GM12878 (cell line): ENCODE measurements at regions not wholly inside any gene's neighbourhood (a gene's known extent, or its start where the extent isn't known, plus 50 kb on each side); places are given as distances from the start of the nearest gene placed in this dataset.

Experiments used
- CREM ChIP-seq: IDR thresholded peaks from 2 replicates; pipeline ENCODE4 v1.6.1; 2014; ENCODE audit warnings: antibody characterized with exemption, low read depth
- GATAD2B ChIP-seq: fragments of 450-650 bp; conservative IDR thresholded peaks from 2 replicates; pipeline ENCODE4 v1.6.1; 2017; ENCODE audit warnings: low read depth, mild to moderate bottlenecking, moderate library complexity
- IRF3 ChIP-seq: fragments of 450-650 bp; IDR thresholded peaks from 2 replicates; pipeline ENCODE4 v1.6.1; 2014; ENCODE audit warnings: mild to moderate bottlenecking
- MTA2 ChIP-seq: fragments of 450-650 bp; IDR thresholded peaks from 2 replicates; pipeline ENCODE4 v1.6.1; 2016; ENCODE audit warnings: low read depth, mild to moderate bottlenecking, moderate library complexity
- ZNF217 ChIP-seq: fragments of 450-650 bp; IDR thresholded peaks from 2 replicates; pipeline ENCODE4 v1.6.1; 2017; ENCODE audit warnings: antibody characterized with exemption, mild to moderate bottlenecking
- ZNF622 ChIP-seq: fragments of 450-650 bp; IDR thresholded peaks from 2 replicates; pipeline ENCODE4 v1.6.1; 2017; ENCODE audit warnings: mild to moderate bottlenecking, inconsistent platforms
- ZNF687 ChIP-seq: fragments of 450-650 bp; IDR thresholded peaks from 2 replicates; pipeline ENCODE4 v1.6.1; 2017; ENCODE audit warnings: mild to moderate bottlenecking, moderate library complexity

GRCh38 chr1:198397208-198397808, 143.2 kb downstream of the ATP6V1G3 start (continued):
- TF ChIP-seq CREM (no peak), GATAD2B (no peak), ZNF217 (no peak), MTA2 (no peak), IRF3 (no peak), ZNF622 (no peak), ZNF687 (no peak)
- TF ChIP-seq, all 136 proteins: peak for 0
